Heart right ventricle (tissue), 16 donors: ENCODE measurements at regions not wholly inside any gene's neighbourhood (a gene's known extent, or its start where the extent isn't known, plus 50 kb on each side); places are given as distances from the start of the nearest gene placed in this dataset.
"Not testable (repeated sequence)": the region's sequence is repeated elsewhere in the genome, so short reads cannot be mapped to it uniquely, and the experiment has no call there.

ENCODE experiments used
- ATAC-seq, 8 donors: fragments of 200-7000 bp; cut with Tn5 transposase; one replicate each; pipeline ENCODE4 v1.9.1; 2020; ENCODE audit warnings: mild to moderate bottlenecking in 8 of 8, moderate library complexity in 8 of 8, moderate number of reproducible peaks in 1 of 8
- DNase-seq, 2 donors: peaks; one replicate each; pipeline ENCODE4 v3.0.0-alpha.2; 2020
- H3K27ac ChIP-seq, 10 donors: fragments of 200-600 bp; sonication (generic) in 2 of 10; one replicate each; pipeline versions ENCODE4 v1.5.0 to v1.8.0; 2020 to 2022; ENCODE audit warnings: mild to moderate bottlenecking in 3 of 10
- H3K27me3 ChIP-seq, 7 donors: fragments of 200-600 bp; one replicate each; pipeline ENCODE4 v1.8.0; 2021 to 2022; ENCODE audit warnings: mild to moderate bottlenecking in 2 of 7
- H3K36me3 ChIP-seq, 9 donors: fragments of 200-600 bp; sonication (generic) in 1 of 9; one replicate each; pipeline versions ENCODE4 v1.5.0 to v1.8.0; 2020 to 2022; ENCODE audit warnings: mild to moderate bottlenecking in 2 of 9
- H3K4me1 ChIP-seq, 9 donors: fragments of 200-600 bp; sonication (generic) in 1 of 9; one replicate each; pipeline versions ENCODE4 v1.5.0 to v1.8.0; 2020 to 2022; ENCODE audit warnings: mild to moderate bottlenecking in 4 of 9
- H3K4me3 ChIP-seq, 10 donors: fragments of 200-600 bp; sonication (generic) in 2 of 10; one replicate each; pipeline versions ENCODE4 v1.5.0 to v1.8.0; 2020 to 2022; ENCODE audit warnings: mild to moderate bottlenecking in 7 of 10, moderate library complexity in 2 of 10
- H3K9me3 ChIP-seq, 11 donors: fragments of 200-600 bp in 10 of 11; sonication (generic) in 2 of 11; one replicate each; pipeline versions ENCODE4 v1.5.0 to v1.8.0; 2013 to 2022; ENCODE audit warnings: mild to moderate bottlenecking in 2 of 11, control low read depth in 1 of 11, moderate library complexity in 1 of 11
- WGBS, 2 donors: extraction: QIAGEN DNeasy Blood & Tissue Kit; methylation state at CpG; one replicate each; pipeline ENCODE4 v1.1.7; 2013; ENCODE audit warnings: inconsistent platforms in 1 of 2; 5-methylcytosine and 5-hydroxymethylcytosine counted together
- intact Hi-C, 10 donors: fragments of 100-400 bp; cut with DNase I; formaldehyde crosslinking; loops; one replicate each; pipeline versions ENCODE4 v1.11.1 to v1.14.2; 2022
- donor health status: Arrhythmogenic right ventricular cardiomyopathy.
- donor health status: ischemic (EF 13 %, LVEDD 7.1; RV severe dilation, severe dysfunction).
- donor health status: healthy with polysubstance abuse.
- donor health status: DM: no; HTN: yes; CAD: no.
- donor health status: DM: no; HTN: no; CAD: no.
- donor health status: ischemic (EF 25% LVEDD 6.9; RV normal size, moderate dysfunction).
- donor health status: ischemic (EF 25% LVEDD 5.7; RV mildly dilated, moderate dysfunction).
- donor health status: healthy.
- donor health status: DM: yes; HTN: yes; CAD: no.
- donor health status: Ischemic cardiomyopathy.
- donor health status: ischemic (EF 35%, LVEDD 5.7; RV mildly dilated, moderate dysfunction).
- donor health status: nonischemic (EF 11% LVEDD 7.7; RV severe dilation, severe dysfunction).
- donor health status: DM: yes; HTN: yes; CAD: no.
- donor health status: PGD.
- donor health status: ischemic (EF 29% LVEDD 5.4; RV normal size, mild dysfunction).
- donor health status: nonischemic (EF 23%, LVEDD 6.1; RV moderate dilation, normal function).

DNA sequence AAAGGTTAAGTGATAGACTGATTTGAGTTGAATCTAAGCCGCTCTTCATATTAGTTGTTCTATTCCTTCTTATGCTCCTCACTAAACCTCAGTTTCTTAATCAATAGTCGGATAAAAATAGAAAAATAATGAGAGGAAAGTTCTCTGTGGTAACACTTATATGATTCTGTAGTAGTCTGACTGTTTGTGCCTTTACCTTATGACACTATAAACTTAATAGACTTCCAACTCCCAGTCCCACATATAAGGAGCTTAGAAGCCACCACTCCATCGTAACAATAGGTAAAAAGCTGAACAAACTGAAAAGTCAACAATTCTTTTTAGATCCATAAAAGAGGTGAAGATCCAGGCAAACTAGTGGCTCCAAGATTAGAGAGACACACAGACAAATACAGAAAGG, 192.3 kb downstream of the SPDYE17 start:
- peaks cover 0 to 27% (median 0%) of the 10 kb centered on the region in 11 donors for H3K9me3 ChIP-seq
- H3K36me3 ChIP-seq, DNase-seq, H3K27me3 ChIP-seq, H3K4me1 ChIP-seq, H3K4me3 ChIP-seq, intact Hi-C loops, H3K27ac ChIP-seq, ATAC-seq: not testable (repeated sequence)
- WGBS, 2 donors, result 73 to 90% methylated on average over 3 of the region's 3 CpGs

DNA sequence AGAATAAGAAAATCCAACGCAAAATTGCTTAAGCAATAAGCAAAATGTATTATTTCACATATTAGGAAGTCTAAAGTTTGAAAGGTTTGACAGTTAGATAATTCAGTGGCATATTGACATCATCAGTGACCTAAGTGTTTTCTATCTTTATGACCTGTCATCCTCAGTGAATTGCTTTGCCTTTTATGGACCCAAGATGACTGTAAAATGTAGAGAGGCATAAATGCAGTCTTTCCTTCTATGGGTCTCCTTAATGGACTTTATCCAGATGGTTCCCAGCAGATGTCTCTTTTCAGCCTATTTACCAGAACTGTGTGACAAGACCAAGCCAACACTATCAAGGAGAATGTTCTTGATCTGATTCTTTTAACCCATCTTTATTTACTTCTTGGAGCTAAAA, 192.9 kb downstream of the SPDYE17 start:
- peaks cover 0 to 27% (median 0%) of the 10 kb centered on the region in 11 donors for H3K9me3 ChIP-seq
- ATAC-seq, H3K4me3 ChIP-seq, H3K36me3 ChIP-seq, H3K4me1 ChIP-seq, intact Hi-C loops, DNase-seq, H3K27ac ChIP-seq, H3K27me3 ChIP-seq: not testable (repeated sequence)
- 95 to 100% methylated on average over 1 of the region's 1 CpG for WGBS, 2 donors

DNA sequence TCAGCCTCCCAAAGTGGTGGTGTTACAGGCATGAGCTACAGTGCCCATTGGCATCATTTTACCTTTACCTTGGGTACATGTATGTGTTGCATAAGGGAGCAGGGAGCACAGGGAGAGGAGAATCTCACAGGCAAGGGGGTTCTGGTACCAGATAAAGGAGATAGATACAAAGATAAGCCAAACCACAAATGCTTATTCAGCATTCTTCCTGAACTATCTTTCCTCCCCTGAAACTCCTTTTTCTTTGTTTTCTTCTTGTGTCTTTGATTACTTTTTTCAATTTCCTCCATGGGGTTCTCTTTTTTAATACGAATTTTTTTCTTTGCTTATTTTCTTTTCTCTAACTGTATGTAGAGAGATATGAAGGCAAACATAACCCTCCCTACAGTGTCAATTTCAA, 193.8 kb downstream of the SPDYE17 start:
- H3K27me3 ChIP-seq, DNase-seq, H3K27ac ChIP-seq, H3K4me1 ChIP-seq, intact Hi-C loops, H3K4me3 ChIP-seq, ATAC-seq, H3K36me3 ChIP-seq: not testable (repeated sequence)
- H3K9me3 ChIP-seq, result peaks cover 0 to 27% (median 0%) of the 10 kb centered on the region in 11 donors
- 63 to 78% methylated on average over 1 of the region's 1 CpG for WGBS, 2 donors

DNA sequence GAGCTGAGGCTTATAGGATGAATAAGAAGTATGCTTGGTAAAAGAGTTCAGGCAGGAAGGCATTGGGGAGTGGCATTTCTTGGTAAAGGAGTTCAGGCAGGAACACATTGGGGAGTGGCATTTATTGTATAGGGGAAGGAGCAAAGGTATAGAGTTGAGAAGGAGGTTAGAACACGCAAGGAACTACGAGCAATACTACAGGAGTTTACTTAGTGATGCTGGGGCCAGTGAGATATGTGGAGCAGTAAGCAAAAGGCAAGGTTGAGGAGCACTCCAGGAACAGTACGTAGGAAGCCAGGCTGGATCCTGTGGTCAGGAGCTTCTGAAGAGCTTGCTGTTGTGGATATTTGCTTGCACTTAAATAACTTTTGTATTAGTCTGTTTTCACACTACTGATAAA, 202.2 kb upstream of the POMZP3 start:
- H3K27me3 ChIP-seq, H3K4me1 ChIP-seq, H3K9me3 ChIP-seq, ATAC-seq, H3K36me3 ChIP-seq, H3K27ac ChIP-seq, DNase-seq, H3K4me3 ChIP-seq, intact Hi-C loops: not testable (repeated sequence)
- WGBS, 2 donors, result 93% methylated on average over 3 of the region's 3 CpGs

DNA sequence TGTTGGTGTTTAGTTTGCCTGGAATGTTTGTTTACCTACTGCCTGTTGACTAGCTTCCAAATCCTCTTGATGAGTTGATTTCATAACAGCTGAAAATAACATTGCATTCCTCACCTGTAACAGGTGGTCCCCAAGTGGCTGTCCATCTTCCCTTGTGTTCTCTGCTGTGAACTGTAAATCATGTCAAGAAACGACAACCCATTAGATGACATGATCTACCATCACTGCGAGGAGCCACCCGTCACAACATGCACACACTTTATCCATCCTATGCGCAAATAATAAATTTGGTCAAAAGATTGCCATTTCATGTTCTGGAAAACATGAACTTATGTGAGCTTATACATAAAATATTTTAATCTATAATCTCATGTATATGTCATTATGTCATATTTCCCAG, 199.1 kb upstream of the POMZP3 start:
- H3K36me3 ChIP-seq, intact Hi-C loops, DNase-seq, ATAC-seq, H3K4me3 ChIP-seq, H3K27ac ChIP-seq, H3K27me3 ChIP-seq, H3K4me1 ChIP-seq, H3K9me3 ChIP-seq: not testable (repeated sequence)
- WGBS, 2 donors, result 95 to 96% methylated on average over 4 of the region's 4 CpGs

DNA sequence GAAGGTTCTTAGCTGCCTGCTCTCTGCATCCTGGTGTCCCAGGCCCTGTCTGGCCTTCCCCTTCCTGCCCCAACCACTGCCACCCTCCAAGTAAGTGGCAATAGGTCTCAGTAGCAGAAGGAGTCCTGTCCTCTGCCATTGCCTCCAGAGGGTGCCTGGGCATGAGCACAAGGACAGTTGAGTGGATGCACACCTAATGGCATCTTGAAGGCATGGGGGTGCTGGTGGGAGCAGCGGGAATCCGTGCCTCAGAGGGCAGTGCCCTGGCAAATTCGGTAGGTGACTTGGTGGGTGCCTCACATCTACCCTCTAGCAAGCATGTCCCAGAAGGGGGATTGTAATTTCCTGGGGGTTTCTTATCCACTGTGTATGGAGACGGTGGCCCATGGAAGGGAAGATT, 182.8 kb upstream of the POMZP3 start:
- H3K4me3 ChIP-seq, intact Hi-C loops, H3K27me3 ChIP-seq, H3K27ac ChIP-seq, DNase-seq, ATAC-seq, H3K36me3 ChIP-seq, H3K9me3 ChIP-seq: not testable (repeated sequence)
- H3K4me1 ChIP-seq, result peaks cover 0 to 23% (median 5%) of the 10 kb centered on the region in 9 donors
- 98% methylated on average over 4 of the region's 4 CpGs for WGBS, 2 donors

DNA sequence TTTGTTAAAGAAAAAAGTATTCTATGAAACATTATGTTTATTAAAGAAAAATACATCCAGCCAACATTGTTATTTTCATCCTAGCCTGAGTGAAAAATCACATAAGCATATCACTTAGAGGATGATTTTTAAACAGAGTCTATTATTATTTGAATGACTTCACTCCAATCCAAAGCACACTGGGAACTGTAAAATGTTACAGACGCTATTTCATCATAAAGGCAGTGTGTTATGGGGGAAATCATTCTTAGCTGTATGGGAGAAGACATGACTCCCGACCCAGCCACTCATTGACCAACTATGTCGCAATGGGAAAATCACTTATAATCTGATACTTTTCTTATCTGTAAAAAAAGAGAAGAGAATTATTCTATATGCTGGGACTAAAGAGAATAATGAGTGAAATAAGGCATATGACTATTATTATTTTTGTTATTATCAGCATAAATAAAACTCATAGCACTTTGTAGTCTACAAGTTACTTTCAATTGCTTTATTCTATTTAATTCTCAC, 180.6 kb upstream of the POMZP3 start:
- intact Hi-C loops, DNase-seq, H3K27ac ChIP-seq, ATAC-seq, H3K4me3 ChIP-seq, H3K36me3 ChIP-seq, H3K9me3 ChIP-seq, H3K27me3 ChIP-seq: not testable (repeated sequence)
- H3K4me1 ChIP-seq, result peaks cover 0 to 24% (median 5%) of the 10 kb centered on the region in 9 donors
- WGBS, 2 donors, result 89 to 90% methylated on average over 3 of the region's 3 CpGs

DNA sequence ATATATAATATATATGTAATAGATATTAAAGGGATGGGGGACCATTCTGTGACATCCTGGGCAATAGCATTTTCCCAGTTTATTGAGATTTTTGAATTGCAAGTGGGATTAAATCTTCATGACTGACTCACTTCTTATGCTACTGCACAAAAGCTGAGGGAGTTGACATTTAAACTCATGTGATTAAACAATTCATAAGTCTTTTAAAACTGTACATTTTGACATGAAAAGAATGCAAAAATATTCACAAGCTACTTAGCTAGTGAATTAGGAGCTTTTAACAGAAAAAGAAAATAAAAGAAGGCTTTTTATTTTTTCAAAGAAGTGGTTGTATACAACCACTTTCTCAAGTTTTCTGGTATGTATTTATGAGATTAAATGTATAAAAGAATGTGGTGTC, 179.4 kb upstream of the POMZP3 start:
- H3K36me3 ChIP-seq, H3K9me3 ChIP-seq, ATAC-seq, DNase-seq, H3K27me3 ChIP-seq, intact Hi-C loops: not testable (repeated sequence)
- peak overlapping the region in 5 of 10 donors; percentile 19 to 58 (median 54) for H3K27ac ChIP-seq
- peaks cover 0 to 24% (median 5%) of the 10 kb centered on the region in 9 donors for H3K4me1 ChIP-seq
- peak overlapping the region in 4 of 10 donors; percentile 8 to 25 (median 18) for H3K4me3 ChIP-seq
